Hepatocyte (in vitro differentiated cells): ENCODE measurements at regions not wholly inside any gene's neighbourhood (a gene's known extent, or its start where the extent isn't known, plus 50 kb on each side); places are given as distances from the start of the nearest gene placed in this dataset.

Experiments used
- EZH2 ChIP-seq: fragments of 200-600 bp; sonication (generic); IDR thresholded peaks from 2 replicates; pipeline ENCODE4 v1.6.1; 2016; ENCODE audit warnings: antibody characterized with exemption, mild to moderate bottlenecking, borderline replicate concordance
- EZH2phosphoT487 ChIP-seq: fragments of 200-600 bp; sonication (generic); IDR thresholded peaks from one replicate; pipeline ENCODE4 v1.6.1; 2018; ENCODE audit warnings: antibody characterized with exemption, mild to moderate bottlenecking, low read depth, moderate library complexity; ENCODE audit not compliant: unreplicated experiment, severe bottlenecking
- TF ChIP-seq, protein P1 (sequence below): fragments of 200-600 bp; sonication (generic); IDR thresholded peaks from 2 replicates; pipeline ENCODE4 v1.5.1; 2016; ENCODE audit warnings: antibody characterized with exemption, mild to moderate bottlenecking; ENCODE audit not compliant: poor library complexity

DNA sequence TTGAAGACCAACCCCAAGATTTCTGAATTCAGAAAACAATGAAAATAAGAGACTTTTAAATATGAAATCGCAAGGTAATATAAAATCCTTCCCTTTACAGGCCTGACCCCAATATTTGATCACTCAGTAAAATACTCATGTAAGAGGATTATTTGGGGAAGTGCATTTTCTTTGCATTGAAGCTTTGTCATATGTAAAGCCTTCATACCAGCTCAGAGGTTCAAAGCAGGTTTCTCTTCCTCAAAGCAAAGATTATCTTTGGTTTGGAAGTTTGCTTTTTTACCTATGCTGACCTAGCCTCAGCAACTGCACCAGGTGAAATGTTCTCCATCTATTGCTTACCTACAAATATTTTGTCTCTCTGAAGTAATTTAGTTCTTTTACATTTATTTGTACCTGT is 106.5 kb upstream of the PARP8 start:
- TF ChIP-seq, protein P1, sequence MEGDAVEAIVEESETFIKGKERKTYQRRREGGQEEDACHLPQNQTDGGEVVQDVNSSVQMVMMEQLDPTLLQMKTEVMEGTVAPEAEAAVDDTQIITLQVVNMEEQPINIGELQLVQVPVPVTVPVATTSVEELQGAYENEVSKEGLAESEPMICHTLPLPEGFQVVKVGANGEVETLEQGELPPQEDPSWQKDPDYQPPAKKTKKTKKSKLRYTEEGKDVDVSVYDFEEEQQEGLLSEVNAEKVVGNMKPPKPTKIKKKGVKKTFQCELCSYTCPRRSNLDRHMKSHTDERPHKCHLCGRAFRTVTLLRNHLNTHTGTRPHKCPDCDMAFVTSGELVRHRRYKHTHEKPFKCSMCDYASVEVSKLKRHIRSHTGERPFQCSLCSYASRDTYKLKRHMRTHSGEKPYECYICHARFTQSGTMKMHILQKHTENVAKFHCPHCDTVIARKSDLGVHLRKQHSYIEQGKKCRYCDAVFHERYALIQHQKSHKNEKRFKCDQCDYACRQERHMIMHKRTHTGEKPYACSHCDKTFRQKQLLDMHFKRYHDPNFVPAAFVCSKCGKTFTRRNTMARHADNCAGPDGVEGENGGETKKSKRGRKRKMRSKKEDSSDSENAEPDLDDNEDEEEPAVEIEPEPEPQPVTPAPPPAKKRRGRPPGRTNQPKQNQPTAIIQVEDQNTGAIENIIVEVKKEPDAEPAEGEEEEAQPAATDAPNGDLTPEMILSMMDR: no peak
- no peak for TF ChIP-seq EZH2phosphoT487
- TF ChIP-seq EZH2: no peak
